Stomach (tissue), 8 donors: ENCODE measurements at regions not wholly inside any gene's neighbourhood (a gene's known extent, or its start where the extent isn't known, plus 50 kb on each side); places are given as distances from the start of the nearest gene placed in this dataset.

Experiments
- DNase-seq, 2 donors: peaks; one replicate each; pipeline versions ENCODE4 v3.0.0 to v3.0.0-alpha.2; 2013 to 2019
- H3K27ac ChIP-seq, 5 donors: fragments of 200-600 bp in 4 of 5; sonication (generic) in 4 of 5; one replicate each; pipeline ENCODE4 v1.5.1; 2013 to 2019; ENCODE audit warnings: mild to moderate bottlenecking in 1 of 5, moderate library complexity in 1 of 5
- H3K27me3 ChIP-seq, 3 donors: fragments of 200-600 bp; sonication (generic); one replicate each; pipeline ENCODE4 v1.5.1; 2017 to 2019; ENCODE audit warnings: mixed run types in 1 of 3
- H3K36me3 ChIP-seq, 4 donors: fragments of 200-600 bp; sonication (generic); 1 replicate in 3 of 4; 2 replicates in 1 of 4; pipeline ENCODE4 v1.5.1; 2016 to 2019
- H3K4me1 ChIP-seq, 4 donors: fragments of 200-600 bp; sonication (generic); one replicate each; pipeline ENCODE4 v1.5.1; 2016 to 2019
- H3K4me3 ChIP-seq, 4 donors: fragments of 200-600 bp; sonication (generic) in 3 of 4; one replicate each; pipeline ENCODE4 v1.5.1; 2016 to 2019; ENCODE audit warnings: mild to moderate bottlenecking in 1 of 4
- H3K9me3 ChIP-seq, 4 donors: fragments of 200-600 bp; sonication (generic); one replicate each; pipeline ENCODE4 v1.5.1; 2016 to 2019
- EP300 ChIP-seq: sonication (generic); formaldehyde crosslinking; IDR thresholded peaks from one replicate; pipeline ENCODE4 v1.6.1; 2017; ENCODE audit warnings: antibody characterized with exemption
- POLR2A ChIP-seq, 4 donors: fragments of 450-650 bp; IDR thresholded peaks; one replicate each; pipeline ENCODE4 v1.6.1; 2016; ENCODE audit warnings: antibody characterized with exemption in 4 of 4, control low read depth in 2 of 4, mild to moderate bottlenecking in 1 of 4, moderate library complexity in 1 of 4
- POLR2AphosphoS5 ChIP-seq, 3 donors: sonication (generic); formaldehyde crosslinking; IDR thresholded peaks; one replicate each; pipeline ENCODE4 v1.6.1; 2016; ENCODE audit warnings: antibody characterized with exemption in 3 of 3
- WGBS, 5 donors: extraction: QIAGEN DNeasy Blood & Tissue Kit in 3 of 5; methylation state at CpG; one replicate each; pipeline versions ENCODE4 v1.1.5 to v1.1.7; 2013 to 2018; 5-methylcytosine and 5-hydroxymethylcytosine counted together
- intact Hi-C: fragments of 100-400 bp; cut with DNase I; formaldehyde crosslinking; loops from one replicate; pipeline ENCODE4 v1.15.1; 2023; ENCODE audit warnings: low total_unique reads
- TF ChIP-seq, protein P1 (sequence below), 7 experiments: fragments of 450-650 bp in 4 of 7; fragments of 200-600 bp in 3 of 7; sonication (generic) in 3 of 7; IDR thresholded peaks; one replicate each; pipeline ENCODE4 v1.5.1; 2016 to 2019; ENCODE audit warnings: antibody characterized with exemption in 7 of 7, control low read depth in 2 of 7, mild to moderate bottlenecking in 1 of 7
- donor health status: healthy with polysubstance abuse.
- donor health status: Bipolar disorder and iron deficiency.
- donor health status: healthy.

DNA sequence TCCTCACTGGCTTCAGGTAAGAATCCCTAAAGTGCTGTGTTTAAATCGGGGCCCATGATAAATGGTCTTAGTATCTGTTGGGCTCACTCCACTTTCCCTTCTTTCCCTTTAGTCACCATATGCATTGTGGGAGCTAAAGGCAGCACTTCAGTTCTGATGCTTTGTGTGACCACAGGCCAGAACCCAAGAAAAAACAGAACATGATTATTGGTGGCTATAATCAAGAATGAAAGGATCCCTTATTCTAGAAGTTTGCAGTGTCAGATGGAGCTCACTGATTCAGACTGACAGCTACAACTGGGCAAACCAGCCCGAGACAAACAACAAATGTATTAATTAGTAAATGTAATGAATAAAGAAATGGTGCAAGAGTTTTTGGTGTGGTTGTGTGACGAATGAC is 57.3 kb upstream of the POMP start:
- no peak overlapping the region for H3K27ac ChIP-seq
- 84 to 90% (median 87%) methylated on average over 3 of the region's 3 CpGs for WGBS, 5 donors
- no peaks in the 10 kb centered on the region for H3K27me3 ChIP-seq
- H3K9me3 ChIP-seq, result peaks cover 0 to 6% (median 0%) of the 10 kb centered on the region in 4 donors
- no peak for DNase-seq
- no peak overlapping the region for H3K4me3 ChIP-seq
- H3K36me3 ChIP-seq, result no peaks in the 10 kb centered on the region
- no peaks in the 10 kb centered on the region for H3K4me1 ChIP-seq
- intact Hi-C loops, result no loop called here
- TF ChIP-seq POLR2A (IDR thresholded peaks at IDR 0.05) (no peak), EP300 (no peak), POLR2AphosphoS5 (IDR thresholded peaks at IDR 0.05) (no peak)
- TF ChIP-seq, protein P1, sequence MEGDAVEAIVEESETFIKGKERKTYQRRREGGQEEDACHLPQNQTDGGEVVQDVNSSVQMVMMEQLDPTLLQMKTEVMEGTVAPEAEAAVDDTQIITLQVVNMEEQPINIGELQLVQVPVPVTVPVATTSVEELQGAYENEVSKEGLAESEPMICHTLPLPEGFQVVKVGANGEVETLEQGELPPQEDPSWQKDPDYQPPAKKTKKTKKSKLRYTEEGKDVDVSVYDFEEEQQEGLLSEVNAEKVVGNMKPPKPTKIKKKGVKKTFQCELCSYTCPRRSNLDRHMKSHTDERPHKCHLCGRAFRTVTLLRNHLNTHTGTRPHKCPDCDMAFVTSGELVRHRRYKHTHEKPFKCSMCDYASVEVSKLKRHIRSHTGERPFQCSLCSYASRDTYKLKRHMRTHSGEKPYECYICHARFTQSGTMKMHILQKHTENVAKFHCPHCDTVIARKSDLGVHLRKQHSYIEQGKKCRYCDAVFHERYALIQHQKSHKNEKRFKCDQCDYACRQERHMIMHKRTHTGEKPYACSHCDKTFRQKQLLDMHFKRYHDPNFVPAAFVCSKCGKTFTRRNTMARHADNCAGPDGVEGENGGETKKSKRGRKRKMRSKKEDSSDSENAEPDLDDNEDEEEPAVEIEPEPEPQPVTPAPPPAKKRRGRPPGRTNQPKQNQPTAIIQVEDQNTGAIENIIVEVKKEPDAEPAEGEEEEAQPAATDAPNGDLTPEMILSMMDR (IDR thresholded peaks at IDR 0.05), result no peak

DNA sequence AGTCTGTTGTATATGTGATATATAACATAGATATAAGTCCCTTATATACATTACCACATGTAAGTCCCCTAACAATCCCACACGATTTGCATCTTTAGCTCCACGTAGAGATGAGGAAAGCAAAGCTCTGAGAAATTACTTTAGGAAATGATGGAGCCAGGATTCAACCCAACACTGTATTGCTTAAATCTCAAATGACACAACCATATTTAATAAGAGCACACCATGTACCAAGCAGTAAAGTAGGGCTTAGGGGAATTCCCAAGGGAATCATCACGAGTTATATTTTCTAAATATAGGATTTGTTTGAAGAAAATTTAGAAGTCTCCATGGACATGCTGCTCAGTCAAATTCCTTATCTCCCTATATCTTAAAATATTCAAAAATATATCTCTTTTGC is 61.3 kb upstream of the POMP start:
- 64 to 78% (median 75%) methylated on average over 3 of the region's 3 CpGs for WGBS, 5 donors
- DNase-seq, result no peak
- no peak for TF ChIP-seq POLR2A (IDR thresholded peaks at IDR 0.05)
- Histone ChIP-seq H3K4me1 (no peaks in the 10 kb centered on the region), H3K4me3 (no peak overlapping the region), H3K9me3 (peaks cover 0 to 6% (median 0%) of the 10 kb centered on the region in 4 donors), H3K27ac (no peak overlapping the region), H3K27me3 (no peaks in the 10 kb centered on the region), H3K36me3 (no peaks in the 10 kb centered on the region)
- intact Hi-C loops, result no loop called here

DNA sequence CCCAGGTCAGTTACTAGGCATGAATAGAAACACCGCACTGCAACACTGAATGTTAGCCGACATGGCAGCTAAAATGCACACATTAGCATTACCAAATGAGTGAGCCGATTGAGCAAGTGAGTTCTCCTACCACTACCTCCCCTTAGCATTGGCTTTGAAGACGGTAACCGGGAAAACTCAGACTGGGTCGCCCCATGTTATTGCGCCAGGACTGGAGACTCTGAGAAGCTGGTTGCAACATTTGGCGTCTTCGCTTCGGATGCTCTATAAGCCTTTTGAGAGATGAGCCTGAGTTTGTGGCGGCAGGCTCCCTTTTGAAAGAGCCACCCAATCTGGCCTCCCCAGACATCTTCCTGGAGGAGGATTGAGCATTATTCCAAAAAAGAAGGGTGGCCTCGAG is 68.5 kb upstream of the POMP start:
- no peak overlapping the region for H3K4me3 ChIP-seq
- no peak overlapping the region for H3K27ac ChIP-seq
- TF ChIP-seq POLR2A (IDR thresholded peaks at IDR 0.05), result no peak
- no peak for TF ChIP-seq EP300
- TF ChIP-seq POLR2AphosphoS5 (IDR thresholded peaks at IDR 0.05), result no peak
- TF ChIP-seq, protein P1 (IDR thresholded peaks at IDR 0.05), result no peak
- peaks cover 0 to 13% (median 0%) of the 10 kb centered on the region in 3 donors for H3K27me3 ChIP-seq
- H3K4me1 ChIP-seq, result no peaks in the 10 kb centered on the region
- H3K9me3 ChIP-seq, result no peaks in the 10 kb centered on the region
- DNase-seq, result no peak
- 87 to 94% (median 91%) methylated on average over 12 of the region's 12 CpGs for WGBS, 5 donors
- intact Hi-C loops, result no loop called here
- H3K36me3 ChIP-seq, result no peaks in the 10 kb centered on the region

DNA sequence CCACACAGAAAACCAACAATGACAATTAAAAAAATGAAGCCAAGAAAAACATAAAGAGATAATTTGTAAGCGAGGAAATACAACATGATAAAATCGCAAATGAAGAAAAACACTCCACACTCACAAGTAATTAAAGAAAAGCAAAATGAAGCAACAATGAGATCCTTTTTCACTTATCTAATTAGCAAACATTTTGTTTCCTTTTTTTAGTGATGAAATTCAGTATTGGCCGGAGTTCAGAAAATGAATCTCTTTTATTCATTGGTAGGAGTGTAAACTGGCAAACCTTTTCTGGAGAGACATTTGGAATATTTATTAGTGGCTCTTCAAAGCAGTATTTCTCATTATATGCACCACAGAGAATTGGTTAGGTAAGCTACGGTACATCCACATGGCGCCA is 70.6 kb upstream of the POMP start:
- 65 to 84% (median 81%) methylated on average over 5 of the region's 5 CpGs for WGBS, 5 donors
- Histone ChIP-seq H3K9me3 (no peaks in the 10 kb centered on the region), H3K4me3 (no peak overlapping the region), H3K27me3 (peaks cover 0 to 22% (median 0%) of the 10 kb centered on the region in 3 donors), H3K27ac (no peak overlapping the region), H3K4me1 (no peaks in the 10 kb centered on the region), H3K36me3 (no peaks in the 10 kb centered on the region)
- no peak for DNase-seq
- intact Hi-C loops, result no loop called here
- TF ChIP-seq, protein P1 (IDR thresholded peaks at IDR 0.05), result no peak
- no peak for TF ChIP-seq POLR2A (IDR thresholded peaks at IDR 0.05)
- TF ChIP-seq EP300, result no peak
- no peak for TF ChIP-seq POLR2AphosphoS5 (IDR thresholded peaks at IDR 0.05)

DNA sequence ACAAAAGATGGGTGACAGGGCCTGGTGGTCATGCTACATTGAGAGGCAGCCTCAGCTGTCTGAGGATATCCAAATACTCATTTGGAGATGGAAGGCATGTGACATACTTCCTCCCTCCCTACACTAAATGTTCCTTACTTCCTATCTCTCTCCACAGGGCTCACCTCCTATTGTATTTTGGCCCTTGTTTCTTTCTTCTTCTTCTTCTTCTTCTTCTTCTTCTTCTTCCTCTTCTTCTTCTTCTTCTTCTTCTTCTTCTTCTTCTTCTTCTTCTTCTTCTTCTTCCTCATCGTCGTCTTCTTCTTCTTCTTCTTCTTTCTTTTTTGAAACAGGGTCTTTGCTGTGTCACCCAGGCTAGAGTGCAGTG is 71.8 kb upstream of the POMP start:
- TF ChIP-seq, protein P1 (IDR thresholded peaks at IDR 0.05), result no peak
- no peak for TF ChIP-seq EP300
- no peak for TF ChIP-seq POLR2AphosphoS5 (IDR thresholded peaks at IDR 0.05)
- no peak for TF ChIP-seq POLR2A (IDR thresholded peaks at IDR 0.05)
- Histone ChIP-seq H3K4me1 (no peaks in the 10 kb centered on the region), H3K36me3 (no peaks in the 10 kb centered on the region), H3K4me3 (no peak overlapping the region), H3K9me3 (no peaks in the 10 kb centered on the region), H3K27me3 (peaks cover 0 to 27% (median 0%) of the 10 kb centered on the region in 3 donors), H3K27ac (no peak overlapping the region)
- no peak for DNase-seq
- intact Hi-C loops, result no loop called here
- 84 to 100% (median 91%) methylated on average over 2 of the region's 2 CpGs; no CpG with 5 or more reads in 1 of the 5 donors for WGBS, 5 donors
